Kidney epithelial cell (primary cell): ENCODE measurements at regions not wholly inside any gene's neighbourhood (a gene's known extent, or its start where the extent isn't known, plus 50 kb on each side); places are given as distances from the start of the nearest gene placed in this dataset.

ENCODE experiments used
- DNase-seq: peaks from one replicate; pipeline ENCODE4 v3.0.0-alpha.2; 2010; ENCODE audit warnings: low read depth
- H3K27me3 ChIP-seq: 2 replicates; pipeline ENCODE4 v1.6.0; 2011; ENCODE audit warnings: low read length; ENCODE audit not compliant: control insufficient read depth, insufficient read depth
- H3K36me3 ChIP-seq: 2 replicates; pipeline ENCODE4 v1.5.1; 2011; ENCODE audit warnings: low read length; ENCODE audit not compliant: control insufficient read depth, insufficient read depth
- H3K4me3 ChIP-seq: 2 replicates; pipeline ENCODE4 v1.5.1; 2011; ENCODE audit warnings: low read depth, mild to moderate bottlenecking, control low read depth, low read length
- CTCF ChIP-seq: IDR thresholded peaks from 2 replicates; pipeline ENCODE4 v1.5.1; 2011; ENCODE audit warnings: mild to moderate bottlenecking, moderate library complexity, low read length, control low read depth, inconsistent platforms; ENCODE audit not compliant: insufficient read depth, poor library complexity, severe bottlenecking

GRCh38 chr16:80006241-80007215 is 406.0 kb upstream of the MAF start:
- no peaks in the 10 kb centered on the region for H3K36me3 ChIP-seq
- no peak for DNase-seq
- H3K27me3 ChIP-seq, result no peaks in the 10 kb centered on the region
- no peak overlapping the region for H3K4me3 ChIP-seq
- no peak for TF ChIP-seq CTCF

- no peaks in the 10 kb centered on the region for H3K36me3 ChIP-seq
- H3K27me3 ChIP-seq, result no peaks in the 10 kb centered on the region
- no peak for TF ChIP-seq CTCF
- H3K4me3 ChIP-seq, result no peak overlapping the region
- no peak for DNase-seq
Observed at GRCh38 chr16:80004113-80004512, 403.6 kb upstream of the MAF start.

- no peaks in the 10 kb centered on the region for H3K36me3 ChIP-seq
- H3K4me3 ChIP-seq, result no peak overlapping the region
- no peak for TF ChIP-seq CTCF
- no peaks in the 10 kb centered on the region for H3K27me3 ChIP-seq
- no peak for DNase-seq
Observed at GRCh38 chr16:80002261-80002660, 401.7 kb upstream of the MAF start.

GRCh38 chr16:79998143-79998542 is 397.6 kb upstream of the MAF start:
- DNase-seq, result no peak
- no peak overlapping the region for H3K4me3 ChIP-seq
- no peaks in the 10 kb centered on the region for H3K27me3 ChIP-seq
- no peaks in the 10 kb centered on the region for H3K36me3 ChIP-seq
- TF ChIP-seq CTCF, result no peak

- TF ChIP-seq CTCF, result peak; percentile 38
- no peak overlapping the region for H3K4me3 ChIP-seq
- no peaks in the 10 kb centered on the region for H3K27me3 ChIP-seq
- H3K36me3 ChIP-seq, result no peaks in the 10 kb centered on the region
- DNase-seq, result no peak
Observed at GRCh38 chr16:79997257-79997656, 396.7 kb upstream of the MAF start.

- no peak for DNase-seq
- Histone ChIP-seq H3K36me3 (no peaks in the 10 kb centered on the region), H3K27me3 (no peaks in the 10 kb centered on the region), H3K4me3 (no peak overlapping the region)
- TF ChIP-seq CTCF, result no peak
Observed at GRCh38 chr16:79996321-79996720, 395.8 kb upstream of the MAF start.
